Neural progenitor cell (in vitro differentiated cells): ENCODE measurements at regions not wholly inside any gene's neighbourhood (a gene's known extent, or its start where the extent isn't known, plus 50 kb on each side); places are given as distances from the start of the nearest gene placed in this dataset.
"Not testable (repeated sequence)": the region's sequence is repeated elsewhere in the genome, so short reads cannot be mapped to it uniquely, and the experiment has no call there.

Experiments used
- DNase-seq: peaks from one replicate; pipeline ENCODE4 v3.0.0-alpha.2; 2016; ENCODE audit warnings: low spot score
- H2AFZ ChIP-seq: fragments of 200-600 bp; sonication (generic); replicated peaks from 2 replicates; pipeline ENCODE4 v1.6.1; 2016; ENCODE audit warnings: antibody characterized with exemption
- H3F3A ChIP-seq: fragments of 200-600 bp; sonication (generic); 2 replicates; pipeline ENCODE4 v1.6.1; 2016; ENCODE audit warnings: antibody characterized with exemption, low read depth
- H3K27ac ChIP-seq: fragments of 200-600 bp; sonication (generic); 2 replicates; pipeline ENCODE4 v1.5.1; 2016; ENCODE audit warnings: mild to moderate bottlenecking
- H3K27me3 ChIP-seq: fragments of 200-600 bp; sonication (generic); 2 replicates; pipeline ENCODE4 v1.6.1; 2016; ENCODE audit warnings: mild to moderate bottlenecking, moderate library complexity
- H3K36me3 ChIP-seq: fragments of 200-600 bp; sonication (generic); 2 replicates; pipeline ENCODE4 v1.5.1; 2016
- H3K4me1 ChIP-seq: fragments of 200-600 bp; sonication (generic); 2 replicates; pipeline ENCODE4 v1.6.1; 2016; ENCODE audit warnings: mixed run types
- H3K4me2 ChIP-seq: fragments of 200-600 bp; sonication (generic); 2 replicates; pipeline ENCODE4 v1.6.1; 2016
- H3K4me3 ChIP-seq: fragments of 200-600 bp; sonication (generic); 2 replicates; pipeline ENCODE4 v1.5.1; 2016
- H3K79me2 ChIP-seq: fragments of 200-600 bp; sonication (generic); 2 replicates; pipeline ENCODE4 v1.6.1; 2016; ENCODE audit warnings: low read depth
- H3K9ac ChIP-seq: fragments of 200-600 bp; sonication (generic); 2 replicates; pipeline ENCODE4 v1.6.1; 2016
- H3K9me3 ChIP-seq: fragments of 200-600 bp; sonication (generic); 2 replicates; pipeline ENCODE4 v1.5.1; 2016; ENCODE audit warnings: low read depth
- H4K20me1 ChIP-seq: fragments of 200-600 bp; sonication (generic); 2 replicates; pipeline ENCODE4 v1.6.1; 2016; ENCODE audit warnings: low read depth
- H3K27ac Mint-ChIP-seq: 3 replicates; pipeline ENCODE4 v1.8.0; 2021; ENCODE audit warnings: mixed read lengths
- H3K27me3 Mint-ChIP-seq: 2 replicates; pipeline ENCODE4 v1.8.0; 2022; ENCODE audit warnings: low read depth, mild to moderate bottlenecking, inconsistent platforms, moderate library complexity, mixed read lengths; ENCODE audit not compliant: insufficient read depth
- H3K36me3 Mint-ChIP-seq: 3 replicates; pipeline ENCODE4 v1.8.0; 2021; ENCODE audit warnings: mixed read lengths
- H3K4me1 Mint-ChIP-seq: 3 replicates; pipeline ENCODE4 v1.8.0; 2021; ENCODE audit warnings: mixed read lengths
- H3K4me3 Mint-ChIP-seq: 3 replicates; pipeline ENCODE4 v1.8.0; 2021; ENCODE audit warnings: mild to moderate bottlenecking, moderate library complexity, mixed read lengths
- H3K9me3 Mint-ChIP-seq: 3 replicates; pipeline ENCODE4 v1.8.0; 2020; ENCODE audit warnings: mixed read lengths
- EZH2 ChIP-seq: fragments of 200-600 bp; sonication (generic); IDR thresholded peaks from 2 replicates; pipeline ENCODE4 v1.6.1; 2017; ENCODE audit warnings: antibody characterized with exemption, mild to moderate bottlenecking, moderate library complexity
- EZH2phosphoT487 ChIP-seq: fragments of 200-600 bp; sonication (generic); IDR thresholded peaks from 2 replicates; pipeline ENCODE4 v1.6.1; 2017; ENCODE audit warnings: antibody characterized with exemption
- TF ChIP-seq, protein P1 (sequence below): fragments of 200-600 bp; sonication (generic); IDR thresholded peaks from 2 replicates; pipeline ENCODE4 v1.5.1; 2017; ENCODE audit warnings: antibody characterized with exemption, mild to moderate bottlenecking

DNA sequence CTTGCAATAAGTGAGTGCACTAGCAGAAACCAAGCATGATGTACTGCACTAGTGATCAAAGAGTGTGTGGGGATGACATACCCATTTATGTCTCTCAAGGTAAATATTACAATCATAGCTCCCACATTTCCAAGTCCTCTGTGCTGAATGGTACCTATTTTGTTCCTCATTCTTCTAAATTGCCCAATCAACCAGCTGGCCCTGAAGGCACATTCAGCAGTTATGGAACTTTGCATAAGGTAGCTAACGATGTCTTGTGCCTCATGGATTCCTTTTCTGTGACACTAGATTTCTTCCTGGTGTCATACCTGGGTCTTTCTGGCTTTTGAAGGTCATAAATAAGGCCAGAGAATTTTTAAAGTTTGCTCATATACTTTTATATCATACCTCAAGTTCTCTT, 963.0 kb downstream of the SLC4A3 start:
- no peaks in the 10 kb centered on the region for H3K9me3 Mint-ChIP-seq
- Histone ChIP-seq H3K27ac (no peak overlapping the region), H4K20me1 (no peaks in the 10 kb centered on the region), H3K4me3 (no peak overlapping the region), H3K36me3 (no peaks in the 10 kb centered on the region), H3K79me2 (no peaks in the 10 kb centered on the region), H3K9ac (no peak overlapping the region), H3K27me3 (no peaks in the 10 kb centered on the region), H3K4me2 (no peak overlapping the region), H3K4me1 (no peaks in the 10 kb centered on the region), H2AFZ (no peak overlapping the region), H3K9me3 (no peaks in the 10 kb centered on the region), H3F3A (no peaks in the 10 kb centered on the region)
- no peak for DNase-seq
- H3K27ac Mint-ChIP-seq = no peak overlapping the region
- H3K36me3 Mint-ChIP-seq = no peaks in the 10 kb centered on the region
- no peak overlapping the region for H3K4me3 Mint-ChIP-seq
- no peaks in the 10 kb centered on the region for H3K27me3 Mint-ChIP-seq
- no peaks in the 10 kb centered on the region for H3K4me1 Mint-ChIP-seq
- TF ChIP-seq EZH2 (no peak), EZH2phosphoT487 (no peak)
- TF ChIP-seq, protein P1, sequence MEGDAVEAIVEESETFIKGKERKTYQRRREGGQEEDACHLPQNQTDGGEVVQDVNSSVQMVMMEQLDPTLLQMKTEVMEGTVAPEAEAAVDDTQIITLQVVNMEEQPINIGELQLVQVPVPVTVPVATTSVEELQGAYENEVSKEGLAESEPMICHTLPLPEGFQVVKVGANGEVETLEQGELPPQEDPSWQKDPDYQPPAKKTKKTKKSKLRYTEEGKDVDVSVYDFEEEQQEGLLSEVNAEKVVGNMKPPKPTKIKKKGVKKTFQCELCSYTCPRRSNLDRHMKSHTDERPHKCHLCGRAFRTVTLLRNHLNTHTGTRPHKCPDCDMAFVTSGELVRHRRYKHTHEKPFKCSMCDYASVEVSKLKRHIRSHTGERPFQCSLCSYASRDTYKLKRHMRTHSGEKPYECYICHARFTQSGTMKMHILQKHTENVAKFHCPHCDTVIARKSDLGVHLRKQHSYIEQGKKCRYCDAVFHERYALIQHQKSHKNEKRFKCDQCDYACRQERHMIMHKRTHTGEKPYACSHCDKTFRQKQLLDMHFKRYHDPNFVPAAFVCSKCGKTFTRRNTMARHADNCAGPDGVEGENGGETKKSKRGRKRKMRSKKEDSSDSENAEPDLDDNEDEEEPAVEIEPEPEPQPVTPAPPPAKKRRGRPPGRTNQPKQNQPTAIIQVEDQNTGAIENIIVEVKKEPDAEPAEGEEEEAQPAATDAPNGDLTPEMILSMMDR = no peak

DNA sequence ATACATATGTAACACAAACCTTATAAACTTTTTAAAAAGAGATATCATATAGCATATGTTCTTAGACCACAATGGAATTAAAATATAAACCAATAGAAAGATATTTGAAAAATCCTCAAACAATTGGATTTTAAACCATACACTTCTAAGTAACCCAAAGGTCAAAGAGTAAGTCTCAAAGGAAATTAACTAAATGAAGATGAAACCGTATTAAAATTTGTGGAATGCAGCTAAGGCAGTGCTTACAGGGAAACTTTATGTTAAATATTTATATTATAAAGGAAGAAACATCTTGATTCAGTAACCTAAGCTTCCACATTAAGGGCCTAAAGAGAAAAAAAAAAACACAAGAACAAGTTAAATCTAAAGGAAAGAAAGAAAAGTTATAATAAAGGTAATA, 966.1 kb downstream of the SLC4A3 start:
- no peaks in the 10 kb centered on the region for H3K9me3 Mint-ChIP-seq
- H3K27ac Mint-ChIP-seq = no peak overlapping the region
- Histone ChIP-seq H3K27me3 (no peaks in the 10 kb centered on the region), H3K9ac (no peak overlapping the region), H3K4me1 (no peaks in the 10 kb centered on the region), H3K4me2 (no peak overlapping the region), H2AFZ (no peak overlapping the region), H3K4me3 (no peak overlapping the region), H3F3A (no peaks in the 10 kb centered on the region), H3K36me3 (no peaks in the 10 kb centered on the region), H4K20me1 (no peaks in the 10 kb centered on the region), H3K27ac (no peak overlapping the region), H3K9me3 (no peaks in the 10 kb centered on the region), H3K79me2 (no peaks in the 10 kb centered on the region)
- no peak for DNase-seq
- no peaks in the 10 kb centered on the region for H3K4me1 Mint-ChIP-seq
- TF ChIP-seq EZH2 = no peak
- TF ChIP-seq EZH2phosphoT487 = no peak
- TF ChIP-seq, protein P1 = no peak
- no peaks in the 10 kb centered on the region for H3K36me3 Mint-ChIP-seq
- no peak overlapping the region for H3K4me3 Mint-ChIP-seq
- no peaks in the 10 kb centered on the region for H3K27me3 Mint-ChIP-seq

DNA sequence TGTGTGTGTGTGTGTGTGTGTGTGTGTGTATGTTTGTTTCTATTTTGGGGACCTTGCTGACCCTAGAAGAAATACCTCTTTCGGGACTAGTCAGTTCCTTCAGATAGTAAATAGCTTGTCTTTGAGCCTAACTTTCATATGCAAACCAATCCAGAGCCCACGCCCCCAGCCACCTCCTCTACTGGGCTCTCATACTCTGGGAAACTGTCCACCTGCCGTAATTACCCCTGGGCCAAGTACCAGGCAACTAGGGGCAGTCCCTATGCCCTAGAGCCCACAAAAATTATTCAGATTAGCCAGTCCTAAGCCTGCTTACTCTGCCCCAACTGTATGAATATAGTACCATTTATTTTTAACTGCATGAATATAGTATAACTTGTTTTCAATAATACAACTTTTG, 970.4 kb downstream of the EPHA4 start:
- Histone ChIP-seq H3K4me3 (no peak overlapping the region), H3K9ac (no peak overlapping the region), H3K27me3 (no peaks in the 10 kb centered on the region), H3K27ac (no peak overlapping the region), H3K79me2 (no peaks in the 10 kb centered on the region), H3F3A (no peaks in the 10 kb centered on the region), H3K36me3 (no peaks in the 10 kb centered on the region), H4K20me1 (no peaks in the 10 kb centered on the region), H3K9me3 (no peaks in the 10 kb centered on the region), H2AFZ (no peak overlapping the region), H3K4me2 (no peak overlapping the region), H3K4me1 (no peaks in the 10 kb centered on the region)
- Mint-ChIP-seq H3K9me3 (peaks cover 2% of the 10 kb centered on the region), H3K27ac (no peak overlapping the region), H3K4me1 (no peaks in the 10 kb centered on the region), H3K4me3 (no peak overlapping the region), H3K27me3 (no peaks in the 10 kb centered on the region), H3K36me3 (no peaks in the 10 kb centered on the region)
- TF ChIP-seq EZH2phosphoT487 (no peak), EZH2 (no peak)
- TF ChIP-seq, protein P1 = no peak
- no peak for DNase-seq

DNA sequence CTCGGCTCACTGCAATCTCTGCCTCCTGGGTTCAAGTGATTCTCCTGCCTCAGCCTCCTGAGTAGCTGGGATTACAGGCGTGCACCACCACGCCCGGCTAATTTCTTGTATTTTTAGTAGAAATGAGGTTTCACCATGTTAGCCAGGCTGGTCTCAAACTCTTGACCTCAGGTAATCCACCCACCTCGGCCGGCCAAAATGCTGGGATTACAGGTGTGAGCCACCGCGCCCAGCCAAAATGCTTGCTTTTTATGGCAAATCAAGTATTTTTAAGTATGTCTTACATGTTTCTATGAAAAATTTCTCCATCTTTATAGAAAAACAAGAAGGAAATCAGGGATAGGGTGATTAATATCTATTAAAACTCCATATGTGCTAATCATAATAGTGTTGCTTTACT, 959.1 kb downstream of the EPHA4 start:
- H4K20me1 ChIP-seq, H3K4me1 ChIP-seq, H3K27ac ChIP-seq, H3K4me2 ChIP-seq, H3K27me3 ChIP-seq, H3K36me3 Mint-ChIP-seq, H3K9me3 Mint-ChIP-seq, H3K4me3 ChIP-seq, H3K9ac ChIP-seq, H3K27ac Mint-ChIP-seq, H3K4me3 Mint-ChIP-seq, H3K9me3 ChIP-seq, H3K79me2 ChIP-seq, H2AFZ ChIP-seq, DNase-seq, H3K4me1 Mint-ChIP-seq, H3F3A ChIP-seq, H3K27me3 Mint-ChIP-seq, H3K36me3 ChIP-seq: not testable (repeated sequence)
